Loucy (cell line): ENCODE measurements at regions not wholly inside any gene's neighbourhood (a gene's known extent, or its start where the extent isn't known, plus 50 kb on each side); places are given as distances from the start of the nearest gene placed in this dataset.

Experiments
- H2AFZ ChIP-seq: fragments of 200-600 bp; sonication (generic); 2 replicates; pipeline ENCODE4 v1.6.0; 2016; ENCODE audit warnings: antibody characterized with exemption, mild to moderate bottlenecking, low read length, moderate library complexity
- H3F3A ChIP-seq: fragments of 200-600 bp; 2 replicates; pipeline ENCODE4 v1.6.0; 2016; ENCODE audit warnings: antibody characterized with exemption, low read depth, mild to moderate bottlenecking
- H3K27me3 ChIP-seq: fragments of 200-600 bp; sonication (generic); 2 replicates; pipeline ENCODE4 v1.6.1; 2014; ENCODE audit warnings: low read length, mild to moderate bottlenecking; ENCODE audit not compliant: insufficient read depth, poor library complexity, severe bottlenecking
- H3K36me3 ChIP-seq: fragments of 200-600 bp; sonication (generic); 2 replicates; pipeline ENCODE4 v1.6.1; 2016; ENCODE audit warnings: low read length; ENCODE audit not compliant: insufficient read depth
- H3K4me1 ChIP-seq: fragments of 200-600 bp; sonication (generic); 2 replicates; pipeline ENCODE4 v1.5.1; 2014; ENCODE audit warnings: low read length, mild to moderate bottlenecking; ENCODE audit not compliant: insufficient read depth, poor library complexity, severe bottlenecking
- H3K4me2 ChIP-seq: fragments of 200-600 bp; sonication (generic); 2 replicates; pipeline ENCODE4 v1.6.0; 2014; ENCODE audit warnings: antibody characterized with exemption, low read length, low read depth, mild to moderate bottlenecking; ENCODE audit not compliant: poor library complexity, severe bottlenecking
- H3K4me3 ChIP-seq: fragments of 200-600 bp; sonication (generic); 2 replicates; pipeline ENCODE4 v1.5.1; 2014; ENCODE audit warnings: low read length, mild to moderate bottlenecking, mixed read lengths; ENCODE audit not compliant: poor library complexity, severe bottlenecking
- H3K79me2 ChIP-seq: fragments of 200-600 bp; sonication (generic); 2 replicates; pipeline ENCODE4 v1.6.1; 2014; ENCODE audit warnings: low read length; ENCODE audit not compliant: insufficient read depth
- H3K9ac ChIP-seq: fragments of 200-600 bp; sonication (generic); 2 replicates; pipeline ENCODE4 v1.6.0; 2014; ENCODE audit warnings: mild to moderate bottlenecking, low read depth, low read length, moderate library complexity; ENCODE audit not compliant: poor library complexity, severe bottlenecking
- H3K9me2 ChIP-seq: fragments of 200-600 bp; sonication (generic); replicated peaks from 2 replicates; pipeline ENCODE4 v1.6.1; 2016; ENCODE audit warnings: low read depth, low read length, mixed read lengths
- H3K9me3 ChIP-seq: fragments of 200-600 bp; sonication (generic); 2 replicates; pipeline ENCODE4 v1.6.1; 2014; ENCODE audit warnings: mild to moderate bottlenecking, antibody characterized with exemption, low read length, low read depth; ENCODE audit not compliant: insufficient read depth
- H4K20me1 ChIP-seq: fragments of 200-600 bp; sonication (generic); 2 replicates; pipeline ENCODE4 v1.6.0; 2014; ENCODE audit warnings: antibody characterized with exemption, low read length, mild to moderate bottlenecking; ENCODE audit not compliant: insufficient read depth, poor library complexity, severe bottlenecking
- EZH2phosphoT487 ChIP-seq: fragments of 200-600 bp; IDR thresholded peaks from 2 replicates; pipeline ENCODE4 v1.6.1; 2018; ENCODE audit warnings: antibody characterized with exemption, mild to moderate bottlenecking, moderate library complexity, borderline replicate concordance
- TF ChIP-seq, protein P1 (sequence below): fragments of 200-600 bp; sonication (generic); conservative IDR thresholded peaks from 2 replicates; pipeline ENCODE4 v1.5.1; 2014; ENCODE audit warnings: mild to moderate bottlenecking, antibody characterized with exemption, low read length

DNA sequence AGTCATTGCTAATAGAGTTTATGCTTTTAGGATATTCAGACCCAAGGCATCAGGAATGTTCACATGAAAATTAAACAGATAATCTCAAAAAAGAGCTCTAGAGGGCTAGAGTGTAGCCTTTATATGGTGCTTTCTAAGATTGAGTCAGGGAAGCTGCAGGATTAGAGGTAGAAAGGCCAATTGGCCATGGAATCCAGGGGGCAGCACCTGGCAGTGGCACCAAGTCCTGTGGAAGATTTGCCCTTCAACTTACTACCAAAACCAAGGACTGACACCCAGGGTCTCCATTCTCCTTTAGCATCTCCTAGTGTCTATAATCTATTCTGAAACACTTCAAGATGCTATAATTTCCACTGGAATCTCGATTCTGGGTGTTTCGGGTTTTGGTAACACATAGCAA lies 112.4 kb downstream of the ACER2 start:
- no peaks in the 10 kb centered on the region for H3F3A ChIP-seq

DNA sequence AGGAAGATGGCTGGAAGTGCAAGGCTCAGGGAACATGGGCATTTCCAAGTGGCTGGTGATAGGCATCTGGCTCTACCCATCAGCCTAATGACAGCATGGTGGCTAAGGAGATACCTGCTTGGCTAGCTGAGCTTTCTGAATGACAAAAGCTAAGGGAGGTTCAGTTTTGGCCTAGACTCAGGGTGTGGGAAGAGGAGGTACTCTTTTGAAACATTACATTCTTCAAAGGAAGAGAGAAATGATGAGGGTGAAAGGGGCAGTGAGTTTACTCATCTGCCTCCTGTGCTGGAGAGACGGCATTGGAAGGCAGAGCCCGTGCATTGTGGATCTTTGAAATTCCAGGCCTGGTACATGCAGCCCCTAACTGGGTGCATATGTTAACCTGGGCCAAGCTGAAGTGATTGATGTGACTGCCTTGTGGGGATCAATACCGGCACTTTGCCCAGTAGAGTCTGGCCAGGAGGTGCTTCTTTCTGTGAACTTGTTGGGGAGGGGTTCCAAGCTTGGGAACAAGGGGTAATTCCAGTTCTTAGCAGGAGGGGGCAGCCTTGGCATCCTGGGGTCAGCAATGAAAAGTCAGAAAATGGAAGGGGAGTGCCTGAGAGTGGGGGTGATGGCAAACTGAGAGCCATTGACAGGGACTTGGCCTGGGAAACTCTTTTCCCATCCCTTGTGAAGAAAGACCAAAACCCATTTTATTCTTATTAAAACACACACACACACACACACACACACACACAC lies 108.6 kb downstream of the ACER2 start:
- Histone ChIP-seq H3K36me3 (no peaks in the 10 kb centered on the region), H3K79me2 (no peaks in the 10 kb centered on the region), H3F3A (no peaks in the 10 kb centered on the region), H2AFZ (no peak overlapping the region), H3K4me2 (no peak overlapping the region), H3K9me2 (no peaks in the 10 kb centered on the region), H4K20me1 (no peaks in the 10 kb centered on the region), H3K27me3 (no peaks in the 10 kb centered on the region), H3K9ac (no peak overlapping the region), H3K4me3 (no peak overlapping the region), H3K9me3 (no peaks in the 10 kb centered on the region), H3K4me1 (no peaks in the 10 kb centered on the region)
- TF ChIP-seq, protein P1, sequence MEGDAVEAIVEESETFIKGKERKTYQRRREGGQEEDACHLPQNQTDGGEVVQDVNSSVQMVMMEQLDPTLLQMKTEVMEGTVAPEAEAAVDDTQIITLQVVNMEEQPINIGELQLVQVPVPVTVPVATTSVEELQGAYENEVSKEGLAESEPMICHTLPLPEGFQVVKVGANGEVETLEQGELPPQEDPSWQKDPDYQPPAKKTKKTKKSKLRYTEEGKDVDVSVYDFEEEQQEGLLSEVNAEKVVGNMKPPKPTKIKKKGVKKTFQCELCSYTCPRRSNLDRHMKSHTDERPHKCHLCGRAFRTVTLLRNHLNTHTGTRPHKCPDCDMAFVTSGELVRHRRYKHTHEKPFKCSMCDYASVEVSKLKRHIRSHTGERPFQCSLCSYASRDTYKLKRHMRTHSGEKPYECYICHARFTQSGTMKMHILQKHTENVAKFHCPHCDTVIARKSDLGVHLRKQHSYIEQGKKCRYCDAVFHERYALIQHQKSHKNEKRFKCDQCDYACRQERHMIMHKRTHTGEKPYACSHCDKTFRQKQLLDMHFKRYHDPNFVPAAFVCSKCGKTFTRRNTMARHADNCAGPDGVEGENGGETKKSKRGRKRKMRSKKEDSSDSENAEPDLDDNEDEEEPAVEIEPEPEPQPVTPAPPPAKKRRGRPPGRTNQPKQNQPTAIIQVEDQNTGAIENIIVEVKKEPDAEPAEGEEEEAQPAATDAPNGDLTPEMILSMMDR: peak; percentile 65
- TF ChIP-seq EZH2phosphoT487: no peak

More for the DNA sequence above, 112.4 kb downstream of the ACER2 start:
- Histone ChIP-seq H2AFZ (no peak overlapping the region), H3K4me2 (no peak overlapping the region), H3K9me2 (no peaks in the 10 kb centered on the region), H3K9me3 (no peaks in the 10 kb centered on the region), H3K9ac (no peak overlapping the region), H3K4me1 (no peaks in the 10 kb centered on the region), H4K20me1 (no peaks in the 10 kb centered on the region), H3K79me2 (no peaks in the 10 kb centered on the region), H3K4me3 (no peak overlapping the region), H3K27me3 (no peaks in the 10 kb centered on the region), H3K36me3 (no peaks in the 10 kb centered on the region)
- no peak for TF ChIP-seq EZH2phosphoT487
- TF ChIP-seq, protein P1: 0 out of 2 replicates have a peak, but pooled peaks have one; percentile 18

DNA sequence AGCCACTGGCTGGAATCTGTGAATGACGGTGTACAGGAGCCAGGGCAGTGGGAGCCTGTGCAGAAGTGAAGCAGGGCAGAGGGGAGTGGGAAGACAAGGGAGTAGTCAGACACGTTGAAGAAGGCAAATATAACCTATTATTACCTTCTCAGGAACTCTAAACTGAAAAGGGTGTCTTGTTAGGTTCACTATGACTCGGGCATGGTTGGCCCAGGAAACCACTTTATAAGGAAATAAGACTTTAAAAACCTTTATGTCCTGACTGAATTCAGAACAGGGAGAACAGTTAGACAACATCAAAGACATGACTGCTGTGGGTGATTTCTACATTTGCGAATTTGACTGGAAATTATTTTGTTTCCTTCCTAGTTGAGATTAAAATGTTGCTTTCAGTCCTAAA lies 107.5 kb downstream of the ACER2 start:
- Histone ChIP-seq H4K20me1 (no peaks in the 10 kb centered on the region), H3K79me2 (no peaks in the 10 kb centered on the region), H3K4me3 (no peak overlapping the region), H3F3A (no peaks in the 10 kb centered on the region), H3K9ac (no peak overlapping the region), H3K9me2 (no peaks in the 10 kb centered on the region), H3K36me3 (no peaks in the 10 kb centered on the region), H3K4me1 (no peaks in the 10 kb centered on the region), H3K9me3 (no peaks in the 10 kb centered on the region), H3K4me2 (no peak overlapping the region), H2AFZ (peak overlapping the region; percentile 7; the same call in 1 of the 2 replicates), H3K27me3 (no peaks in the 10 kb centered on the region)
- no peak for TF ChIP-seq EZH2phosphoT487
- TF ChIP-seq, protein P1: no peak
